Muscle of leg (tissue), 3 donors: ENCODE measurements at regions not wholly inside any gene's neighbourhood (a gene's known extent, or its start where the extent isn't known, plus 50 kb on each side); places are given as distances from the start of the nearest gene placed in this dataset.
"Not testable (repeated sequence)": the region's sequence is repeated elsewhere in the genome, so short reads cannot be mapped to it uniquely, and the experiment has no call there.

Experiments used
- DNase-seq: peaks from one replicate; pipeline ENCODE4 v3.0.0; 2013
- H3K27ac ChIP-seq: one replicate; pipeline ENCODE4 v1.5.1; 2013; ENCODE audit warnings: mild to moderate bottlenecking, low read length, control low read depth
- H3K27me3 ChIP-seq: one replicate; pipeline ENCODE4 v1.6.1; 2013; ENCODE audit warnings: low read length; ENCODE audit not compliant: control insufficient read depth, insufficient read depth
- H3K36me3 ChIP-seq: one replicate; pipeline ENCODE4 v1.6.1; 2013; ENCODE audit warnings: low read length; ENCODE audit not compliant: control insufficient read depth, insufficient read depth
- H3K4me1 ChIP-seq: one replicate; pipeline ENCODE4 v1.6.1; 2013; ENCODE audit warnings: low read length; ENCODE audit not compliant: control insufficient read depth, insufficient read depth
- H3K4me3 ChIP-seq: one replicate; pipeline ENCODE4 v1.5.1; 2013; ENCODE audit warnings: low read length, control low read depth
- H3K9me3 ChIP-seq: replicated peaks from 2 replicates; pipeline ENCODE4 v1.6.1; 2013; ENCODE audit warnings: low read depth, low read length; ENCODE audit not compliant: control insufficient read depth
- WGBS: methylation state at CpG from one replicate; pipeline ENCODE4 v1.1.5; 2013; ENCODE audit warnings: missing lambda C conversion rate; ENCODE audit not compliant: insufficient coverage; 5-methylcytosine and 5-hydroxymethylcytosine counted together

GRCh38 chr13:90577726-90578125 lies 769.8 kb upstream of the MIR17HG start:
- H3K4me1 ChIP-seq, result no peaks in the 10 kb centered on the region
- no peak overlapping the region for H3K27ac ChIP-seq
- no peaks in the 10 kb centered on the region for H3K9me3 ChIP-seq
- no peak overlapping the region for H3K4me3 ChIP-seq
- no peak for DNase-seq
- no CpG with 5 or more reads among the region's 2 CpGs for WGBS
- H3K36me3 ChIP-seq, result no peaks in the 10 kb centered on the region
- no peaks in the 10 kb centered on the region for H3K27me3 ChIP-seq

- DNase-seq, result no peak
- no peak overlapping the region for H3K4me3 ChIP-seq
- H3K36me3 ChIP-seq, result no peaks in the 10 kb centered on the region
- no peak overlapping the region for H3K27ac ChIP-seq
- H3K27me3 ChIP-seq, result no peaks in the 10 kb centered on the region
- no CpG with 5 or more reads among the region's 1 CpG for WGBS
- H3K9me3 ChIP-seq, result peaks cover 3% of the 10 kb centered on the region
- H3K4me1 ChIP-seq, result no peaks in the 10 kb centered on the region
These were observed 762.1 kb upstream of the MIR17HG start for GRCh38 chr13:90585392-90585791.

- whole genome bisulfite sequencing, result no CpG with 5 or more reads among the region's 1 CpG
These were observed 756.1 kb upstream of the MIR17HG start for GRCh38 chr13:90591260-90591926.

GRCh38 chr13:90591927-90592268 lies 755.6 kb upstream of the MIR17HG start:
- 100% methylated on average over 1 of the region's 2 CpGs for WGBS

More at GRCh38 chr13:90591260-90591926, 756.1 kb upstream of the MIR17HG start:
- no peaks in the 10 kb centered on the region for H3K27me3 ChIP-seq
- H3K4me3 ChIP-seq, result no peak overlapping the region
- no peak overlapping the region for H3K27ac ChIP-seq
- H3K9me3 ChIP-seq, result no peaks in the 10 kb centered on the region
- no peak for DNase-seq
- no peaks in the 10 kb centered on the region for H3K36me3 ChIP-seq
- H3K4me1 ChIP-seq, result no peaks in the 10 kb centered on the region

GRCh38 chr13:90592943-90593342 lies 754.5 kb upstream of the MIR17HG start:
- no peak overlapping the region for H3K4me3 ChIP-seq
- no peaks in the 10 kb centered on the region for H3K36me3 ChIP-seq
- H3K27me3 ChIP-seq, result no peaks in the 10 kb centered on the region
- WGBS, result no CpG with 5 or more reads among the region's 1 CpG
- DNase-seq, result no peak
- no peaks in the 10 kb centered on the region for H3K9me3 ChIP-seq
- H3K27ac ChIP-seq, result no peak overlapping the region
- no peaks in the 10 kb centered on the region for H3K4me1 ChIP-seq

More at GRCh38 chr13:90591927-90592268, 755.6 kb upstream of the MIR17HG start:
- Histone ChIP-seq H3K9me3 (no peaks in the 10 kb centered on the region), H3K4me1 (no peaks in the 10 kb centered on the region), H3K36me3 (no peaks in the 10 kb centered on the region), H3K27me3 (no peaks in the 10 kb centered on the region), H3K4me3 (no peak overlapping the region), H3K27ac (no peak overlapping the region)
- DNase-seq, result no peak

- WGBS, result no CpG with 5 or more reads among the region's 1 CpG
- Histone ChIP-seq H3K4me1 (no peaks in the 10 kb centered on the region), H3K36me3 (no peaks in the 10 kb centered on the region), H3K27me3 (no peaks in the 10 kb centered on the region), H3K9me3 (no peaks in the 10 kb centered on the region), H3K27ac (no peak overlapping the region), H3K4me3 (no peak overlapping the region)
- DNase-seq, result no peak
These were observed 752.8 kb upstream of the MIR17HG start for GRCh38 chr13:90594681-90595080.

- H3K27ac ChIP-seq, result no peak overlapping the region
- H3K27me3 ChIP-seq, result no peaks in the 10 kb centered on the region
- DNase-seq, result no peak
- no peak overlapping the region for H3K4me3 ChIP-seq
- no CpG with 5 or more reads among the region's 1 CpG for WGBS
- no peaks in the 10 kb centered on the region for H3K9me3 ChIP-seq
- H3K36me3 ChIP-seq, result no peaks in the 10 kb centered on the region
- no peaks in the 10 kb centered on the region for H3K4me1 ChIP-seq
These were observed 741.8 kb upstream of the MIR17HG start for GRCh38 chr13:90605664-90606063.

- H3K27me3 ChIP-seq, DNase-seq, H3K9me3 ChIP-seq, H3K36me3 ChIP-seq, H3K27ac ChIP-seq, H3K4me3 ChIP-seq, H3K4me1 ChIP-seq: not testable (repeated sequence)
- 100% methylated on average over 3 of the region's 6 CpGs for WGBS
These were observed 740.6 kb upstream of the MIR17HG start for GRCh38 chr13:90606921-90607320.

- Histone ChIP-seq H3K36me3 (no peaks in the 10 kb centered on the region), H3K4me3 (no peak overlapping the region), H3K27ac (no peak overlapping the region), H3K9me3 (no peaks in the 10 kb centered on the region), H3K27me3 (peaks cover 2% of the 10 kb centered on the region), H3K4me1 (no peaks in the 10 kb centered on the region)
- DNase-seq, result no peak
- no CpG with 5 or more reads among the region's 2 CpGs for WGBS
These were observed 735.1 kb upstream of the MIR17HG start for GRCh38 chr13:90612391-90612790.

GRCh38 chr13:90613076-90613795 lies 734.3 kb upstream of the MIR17HG start:
- 93% methylated on average over 10 of the region's 12 CpGs for WGBS
- Histone ChIP-seq H3K4me3 (no peak overlapping the region), H3K27ac (no peak overlapping the region), H3K9me3 (peaks cover 3% of the 10 kb centered on the region), H3K4me1 (no peaks in the 10 kb centered on the region), H3K27me3 (peaks cover 2% of the 10 kb centered on the region), H3K36me3 (no peaks in the 10 kb centered on the region)
- no peak for DNase-seq
